ENCODE measurements at regions not wholly inside any gene's neighbourhood (a gene's known extent, or its start where the extent isn't known, plus 50 kb on each side); places are given as distances from the start of the nearest gene placed in this dataset.
A peak's percentile ranks its signal among the peaks of the same experiment; 100 is the strongest.

- Mint-ChIP-seq H3K27ac (ENCODE audit: low read depth, unreplicated experiment) (no peak overlapping the region), H3K27me3 (ENCODE audit: insufficient read depth, unreplicated experiment) (no peaks in the 10 kb centered on the region), H3K9me3 (ENCODE audit: unreplicated experiment) (no peaks in the 10 kb centered on the region), H3K36me3 (ENCODE audit: insufficient read depth, unreplicated experiment) (no peaks in the 10 kb centered on the region), H3K4me1 (ENCODE audit: insufficient read depth, unreplicated experiment) (peaks cover 18% of the 10 kb centered on the region), H3K4me3 (ENCODE audit: unreplicated experiment) (no peak overlapping the region)
- CTCF ChIA-PET = interaction anchor here (2.4 to 12.7 kb wide), 4 partner anchors 42 to 672 kb away, joined by 15 to 147 read pairs (median 70); no protein-coding TSS in a partner anchor
- TF ChIP-seq CTCF (IDR thresholded peaks at IDR 0.05; ENCODE audit: unreplicated experiment) = no peak
- DNase-seq (ENCODE audit: unreplicated experiment) = no peak
- intact Hi-C loops (cut with micrococcal nuclease) = no loop called here
- POLR2A ChIA-PET = interaction anchor here (1.2 to 3.3 kb wide), 2 partner anchors 48 to 54 kb away, joined by 3 to 41 read pairs; no protein-coding TSS in a partner anchor
- BruUV-seq (replicated peaks) = no TSS peak
These were observed 121.3 kb downstream of the ALDH8A1 start for GRCh38 chr6:134828641-134829040.

- H3K4me3 Mint-ChIP-seq (ENCODE audit: unreplicated experiment) = no peak overlapping the region
- POLR2A ChIA-PET = interaction anchor here (0.5 to 3.3 kb wide), 28 partner anchors 10 to 1182 kb away, joined by 3 to 41 read pairs (median 5); no protein-coding TSS in a partner anchor
These were observed 122.8 kb downstream of the ALDH8A1 start for GRCh38 chr6:134826889-134827737.

GRCh38 chr6:134823710-134824034 lies 126.2 kb downstream of the ALDH8A1 start:
- BruUV-seq (replicated peaks) = no TSS peak
- intact Hi-C loops (cut with micrococcal nuclease) = loop anchor here (1.0 to 2.0 kb wide), 7 partner anchors 59 to 712 kb away; no protein-coding TSS in a partner anchor
- Mint-ChIP-seq H3K27me3 (ENCODE audit: insufficient read depth, unreplicated experiment) (no peaks in the 10 kb centered on the region), H3K36me3 (ENCODE audit: insufficient read depth, unreplicated experiment) (no peaks in the 10 kb centered on the region), H3K4me1 (ENCODE audit: insufficient read depth, unreplicated experiment) (peaks cover 27% of the 10 kb centered on the region), H3K4me3 (ENCODE audit: unreplicated experiment) (no peak overlapping the region), H3K9me3 (ENCODE audit: unreplicated experiment) (no peaks in the 10 kb centered on the region), H3K27ac (ENCODE audit: low read depth, unreplicated experiment) (no peak overlapping the region)
- ChIA-PET CTCF (interaction anchor here (0.6 to 12.7 kb wide), 21 partner anchors 13 to 713 kb away, joined by 3 to 147 read pairs (median 14); no protein-coding TSS in a partner anchor), POLR2A (interaction anchor here (0.7 to 2.3 kb wide), 11 partner anchors 86 to 699 kb away, joined by 3 to 13 read pairs (median 5); no protein-coding TSS in a partner anchor)
- no peak for TF ChIP-seq CTCF (IDR thresholded peaks at IDR 0.05; ENCODE audit: unreplicated experiment)
- no peak for DNase-seq (ENCODE audit: unreplicated experiment)

More at GRCh38 chr6:134826889-134827737, 122.8 kb downstream of the ALDH8A1 start:
- H3K27me3 Mint-ChIP-seq (ENCODE audit: insufficient read depth, unreplicated experiment) = no peaks in the 10 kb centered on the region
- H3K27ac Mint-ChIP-seq (ENCODE audit: low read depth, unreplicated experiment) = no peak overlapping the region
- TF ChIP-seq CTCF (IDR thresholded peaks at IDR 0.05; ENCODE audit: unreplicated experiment) = peak; percentile 22
- peaks cover 27% of the 10 kb centered on the region for H3K4me1 Mint-ChIP-seq (ENCODE audit: insufficient read depth, unreplicated experiment)
- intact Hi-C loops (cut with micrococcal nuclease) = loop anchor here (1.0 kb wide), 4 partner anchors 55 to 670 kb away; no protein-coding TSS in a partner anchor
- no TSS peak for BruUV-seq (replicated peaks)
- DNase-seq (ENCODE audit: unreplicated experiment) = peak; percentile 97
- H3K36me3 Mint-ChIP-seq (ENCODE audit: insufficient read depth, unreplicated experiment) = no peaks in the 10 kb centered on the region
- H3K9me3 Mint-ChIP-seq (ENCODE audit: unreplicated experiment) = no peaks in the 10 kb centered on the region
- CTCF ChIA-PET = interaction anchor here (0.5 to 12.7 kb wide), 43 partner anchors 9 to 875 kb away, joined by 3 to 147 read pairs (median 4); no protein-coding TSS in a partner anchor

Data from MCF 10A (cell line).